ENCODE measurements at regions not wholly inside any gene's neighbourhood (a gene's known extent, or its start where the extent isn't known, plus 50 kb on each side); places are given as distances from the start of the nearest gene placed in this dataset.

GRCh38 chr10:128610113-128610512 is 483.9 kb upstream of the MKI67 start:
- TF ChIP-seq FOXP2 (optimal IDR thresholded peaks at IDR 0.05; ENCODE audit: borderline replicate concordance, extremely low read depth, extremely low read length, insufficient read depth) = no peak
- TF ChIP-seq, protein P1, sequence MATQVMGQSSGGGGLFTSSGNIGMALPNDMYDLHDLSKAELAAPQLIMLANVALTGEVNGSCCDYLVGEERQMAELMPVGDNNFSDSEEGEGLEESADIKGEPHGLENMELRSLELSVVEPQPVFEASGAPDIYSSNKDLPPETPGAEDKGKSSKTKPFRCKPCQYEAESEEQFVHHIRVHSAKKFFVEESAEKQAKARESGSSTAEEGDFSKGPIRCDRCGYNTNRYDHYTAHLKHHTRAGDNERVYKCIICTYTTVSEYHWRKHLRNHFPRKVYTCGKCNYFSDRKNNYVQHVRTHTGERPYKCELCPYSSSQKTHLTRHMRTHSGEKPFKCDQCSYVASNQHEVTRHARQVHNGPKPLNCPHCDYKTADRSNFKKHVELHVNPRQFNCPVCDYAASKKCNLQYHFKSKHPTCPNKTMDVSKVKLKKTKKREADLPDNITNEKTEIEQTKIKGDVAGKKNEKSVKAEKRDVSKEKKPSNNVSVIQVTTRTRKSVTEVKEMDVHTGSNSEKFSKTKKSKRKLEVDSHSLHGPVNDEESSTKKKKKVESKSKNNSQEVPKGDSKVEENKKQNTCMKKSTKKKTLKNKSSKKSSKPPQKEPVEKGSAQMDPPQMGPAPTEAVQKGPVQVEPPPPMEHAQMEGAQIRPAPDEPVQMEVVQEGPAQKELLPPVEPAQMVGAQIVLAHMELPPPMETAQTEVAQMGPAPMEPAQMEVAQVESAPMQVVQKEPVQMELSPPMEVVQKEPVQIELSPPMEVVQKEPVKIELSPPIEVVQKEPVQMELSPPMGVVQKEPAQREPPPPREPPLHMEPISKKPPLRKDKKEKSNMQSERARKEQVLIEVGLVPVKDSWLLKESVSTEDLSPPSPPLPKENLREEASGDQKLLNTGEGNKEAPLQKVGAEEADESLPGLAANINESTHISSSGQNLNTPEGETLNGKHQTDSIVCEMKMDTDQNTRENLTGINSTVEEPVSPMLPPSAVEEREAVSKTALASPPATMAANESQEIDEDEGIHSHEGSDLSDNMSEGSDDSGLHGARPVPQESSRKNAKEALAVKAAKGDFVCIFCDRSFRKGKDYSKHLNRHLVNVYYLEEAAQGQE (IDR thresholded peaks at IDR 0.05; ENCODE audit: insufficient read depth in 1 of 2, low read depth in 2 of 2, low read length in 2 of 2) = no peak
- TF ChIP-seq POLR2AphosphoS5 (IDR thresholded peaks at IDR 0.05; ENCODE audit: low read depth, low read length) = no peak
- TF ChIP-seq TAF1 (IDR thresholded peaks at IDR 0.05; ENCODE audit: borderline replicate concordance, insufficient read depth, low read length) = no peak
- TF ChIP-seq SIN3A (IDR thresholded peaks at IDR 0.05; ENCODE audit: borderline replicate concordance, insufficient read depth, low read length) = no peak

All from PFSK-1 (cell line).